ENCODE measurements at regions not wholly inside any gene's neighbourhood (a gene's known extent, or its start where the extent isn't known, plus 50 kb on each side); places are given as distances from the start of the nearest gene placed in this dataset.
"Not testable (repeated sequence)": the region's sequence is repeated elsewhere in the genome, so short reads cannot be mapped to it uniquely, and the experiment has no call there.

DNA sequence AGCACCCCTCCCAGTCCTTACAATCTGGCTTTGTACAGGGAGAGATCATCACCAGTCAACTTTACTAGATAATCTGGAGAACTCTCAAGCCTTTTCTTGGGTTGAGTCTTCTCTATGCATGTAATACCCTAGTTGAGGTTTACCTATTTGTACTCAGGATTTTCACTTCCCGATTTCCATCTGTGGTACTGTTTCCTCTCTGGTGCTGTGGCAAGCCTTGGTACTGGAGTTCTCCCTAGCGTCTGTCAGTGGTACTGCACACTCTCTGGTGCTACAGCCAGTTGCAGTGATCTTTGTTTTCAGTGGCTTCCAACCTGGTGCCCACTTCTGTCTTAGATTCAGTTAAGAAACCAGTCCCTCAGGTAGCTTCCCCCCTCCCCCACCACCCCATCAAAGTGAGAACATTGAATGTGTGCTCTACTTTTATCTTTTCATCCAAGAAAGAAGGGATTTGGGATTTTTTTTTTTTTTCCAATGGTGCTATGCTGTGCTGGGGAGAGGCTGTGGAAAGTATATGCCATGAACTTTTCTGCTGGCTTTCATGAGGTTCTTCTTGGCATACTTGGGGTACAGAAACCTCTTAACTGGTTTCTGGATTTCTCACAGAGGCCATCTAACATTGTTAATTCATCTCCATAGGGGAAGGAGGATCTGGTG is 69.4 kb upstream of the EVL start:
- DNase-seq: no peak

DNA sequence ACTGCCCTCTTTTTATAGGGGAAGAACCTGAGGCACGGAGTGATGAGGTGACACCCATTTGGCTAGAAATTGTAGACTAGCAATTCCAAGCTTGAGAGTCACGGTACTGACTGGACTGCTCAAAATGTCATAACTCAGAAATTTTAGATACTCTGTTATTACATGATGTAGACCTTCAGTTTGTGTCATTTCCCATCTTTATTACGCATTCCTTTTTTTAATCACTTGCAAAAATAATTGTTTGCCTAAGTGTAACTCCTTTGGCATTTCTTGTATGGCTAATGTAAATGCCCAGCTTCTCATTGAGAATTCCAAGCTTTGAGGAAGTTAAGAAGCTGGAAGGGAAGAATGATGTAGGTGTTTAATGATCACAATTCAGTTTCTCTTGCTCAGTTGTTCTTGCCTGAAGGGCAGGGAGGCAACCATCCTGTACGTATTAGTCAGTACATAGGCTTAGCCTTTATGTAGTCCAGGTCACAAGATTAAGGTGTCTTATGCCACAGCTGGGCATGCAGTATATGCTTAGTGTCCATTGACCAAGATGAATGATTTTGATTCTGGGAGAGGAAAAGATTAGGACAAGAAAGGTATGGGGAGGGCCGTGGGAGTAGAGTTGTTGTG is 68.2 kb upstream of the EVL start:
- no peak for DNase-seq

DNA sequence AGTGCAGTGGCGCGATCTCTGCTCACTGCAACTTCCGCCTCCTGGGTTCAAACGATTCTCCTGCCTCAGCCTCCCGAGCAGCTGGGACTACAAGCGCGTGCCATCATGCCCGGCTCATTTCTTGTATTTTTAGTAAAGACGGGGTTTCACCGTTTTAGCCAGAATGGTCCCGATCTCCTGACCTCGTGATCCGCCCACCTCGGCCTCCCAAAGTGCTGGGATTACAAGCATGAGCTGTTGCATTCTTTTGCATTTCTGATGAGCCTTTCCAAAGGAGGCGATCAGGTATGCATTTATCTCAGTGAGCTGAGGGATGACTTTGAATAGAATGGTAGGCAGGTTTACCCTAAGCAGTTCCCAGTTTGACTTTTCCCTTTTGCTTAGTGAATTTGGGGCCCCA is 64.8 kb upstream of the EVL start:
- not testable (repeated sequence) for DNase-seq

GRCh38 chr14:100004392-100004791 is 60.8 kb upstream of the EVL start:
- no peak for DNase-seq

DNA sequence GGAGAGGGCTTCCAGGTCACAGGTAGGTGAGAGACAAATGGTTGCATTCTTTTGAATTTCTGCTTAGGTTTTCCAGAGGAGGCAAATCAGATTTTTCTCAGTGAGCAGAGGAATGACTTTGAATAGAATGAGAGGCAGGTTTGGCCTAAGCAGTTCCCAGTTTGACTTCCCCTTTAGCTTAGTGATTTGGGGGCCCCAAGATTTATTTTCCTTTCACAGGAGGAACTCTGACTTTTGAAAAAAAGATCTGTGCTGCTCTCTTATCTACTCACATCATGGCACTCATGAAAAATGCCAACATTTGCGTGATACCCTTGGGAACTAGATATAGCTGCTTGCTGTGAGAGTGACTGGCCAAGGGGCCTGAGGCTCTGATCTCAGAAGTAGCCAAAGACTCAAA is 58.0 kb upstream of the EVL start:
- no peak for DNase-seq

GRCh38 chr14:100009802-100010201 is 55.4 kb upstream of the EVL start:
- DNase-seq: not testable (repeated sequence)

GRCh38 chr14:100010679-100011078 is 54.5 kb upstream of the EVL start:
- no peak for DNase-seq

- no peak for DNase-seq
Observed at GRCh38 chr14:100011628-100012325, 53.4 kb upstream of the EVL start.

DNA sequence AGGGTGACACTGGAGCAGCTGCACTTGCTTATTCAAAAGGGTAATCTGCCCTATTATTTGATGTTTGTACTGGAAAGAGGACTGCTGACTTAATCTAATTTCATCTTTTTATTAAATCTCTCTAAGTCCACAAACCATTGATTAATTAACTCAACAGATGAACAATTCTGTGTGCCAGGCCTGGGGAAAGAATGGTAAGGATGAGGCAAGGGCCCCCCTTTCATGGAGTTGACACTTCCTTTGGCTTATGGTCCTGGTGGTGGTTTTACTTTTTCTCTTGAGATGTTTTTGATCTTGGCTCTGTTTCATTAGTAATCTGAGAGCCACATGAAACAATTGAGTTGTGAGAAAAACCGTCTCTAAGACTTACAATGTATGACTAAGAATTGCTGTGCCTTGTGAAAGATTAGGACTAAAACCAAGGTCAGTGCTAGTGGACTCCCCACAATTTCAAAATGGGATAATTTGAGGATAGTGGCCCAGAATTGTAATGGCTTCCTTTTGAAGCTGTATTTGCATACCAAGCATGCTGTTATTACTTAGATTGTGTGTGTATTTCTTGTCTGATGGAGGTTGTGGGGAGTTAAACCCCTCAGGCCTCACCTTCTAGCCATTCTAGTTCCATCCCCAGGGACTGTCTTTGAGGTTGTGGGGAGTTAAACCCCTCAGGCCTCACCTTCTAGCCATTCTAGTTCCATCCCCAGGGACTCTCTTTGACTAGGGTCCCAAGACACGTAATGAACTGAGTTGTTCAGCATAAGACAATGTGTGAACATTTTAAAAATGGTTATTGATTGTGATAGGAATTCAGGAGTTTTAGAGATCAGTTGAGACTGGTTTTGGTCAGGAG is 52.5 kb upstream of the EVL start:
- peak; percentile 49 for DNase-seq

DNA sequence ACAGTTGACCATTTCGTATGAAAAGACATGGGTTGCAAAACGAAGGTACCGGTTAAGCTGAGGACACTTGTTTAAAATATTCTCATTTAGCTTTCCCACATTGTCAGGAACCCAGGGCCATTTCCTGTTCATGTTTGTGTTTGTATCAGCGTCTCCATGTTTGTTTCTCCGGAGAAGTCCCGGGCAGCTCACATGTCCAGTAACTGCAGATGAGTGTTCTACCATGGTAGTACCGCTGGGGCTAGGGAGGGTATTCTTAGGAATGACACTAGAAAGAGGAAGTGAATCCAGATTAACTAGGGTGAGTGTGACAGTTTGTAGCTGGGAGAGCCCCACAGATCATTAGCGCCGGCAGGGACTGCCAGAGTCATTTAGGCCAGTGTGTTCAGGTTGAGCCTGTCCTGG is 50.0 kb upstream of the EVL start:
- DNase-seq: no peak

Measured in fibroblast of skin of abdomen (primary cell).